ENCODE measurements at regions not wholly inside any gene's neighbourhood (a gene's known extent, or its start where the extent isn't known, plus 50 kb on each side); places are given as distances from the start of the nearest gene placed in this dataset.

DNA sequence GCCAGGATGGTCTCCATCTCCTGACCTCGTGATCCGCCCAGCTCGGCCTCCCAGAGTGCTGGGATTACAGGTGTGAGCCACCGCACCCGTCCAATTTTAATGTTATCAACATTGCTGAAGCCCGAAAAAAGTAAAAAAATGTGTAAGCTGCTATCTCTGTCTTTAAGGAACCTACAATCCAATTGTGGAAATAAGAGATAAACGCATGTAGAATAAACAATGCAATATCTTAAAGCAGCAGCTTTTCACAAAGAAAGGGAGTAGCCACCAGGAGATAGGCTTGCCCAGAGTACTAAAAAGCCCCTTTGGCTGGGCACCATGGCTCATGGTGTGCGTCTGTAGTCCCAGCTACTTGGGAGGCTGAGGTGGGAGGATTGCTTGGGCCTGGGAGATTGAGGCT, 282.9 kb upstream of the LYZL1 start:
- H3K27ac Mint-ChIP-seq (ENCODE audit: unreplicated experiment): no peak overlapping the region
- H3K9me3 Mint-ChIP-seq: peaks cover 8% of the 10 kb centered on the region
- no peak overlapping the region for H3K4me3 Mint-ChIP-seq
- DNase-seq (ENCODE audit: low read depth, low spot score): no peak
- no peaks in the 10 kb centered on the region for H3K27me3 Mint-ChIP-seq (ENCODE audit: low read depth)
- H3K36me3 Mint-ChIP-seq (ENCODE audit: low read depth): no peaks in the 10 kb centered on the region
- peaks cover 18% of the 10 kb centered on the region for H3K4me1 Mint-ChIP-seq
- TF ChIP-seq, protein P1, sequence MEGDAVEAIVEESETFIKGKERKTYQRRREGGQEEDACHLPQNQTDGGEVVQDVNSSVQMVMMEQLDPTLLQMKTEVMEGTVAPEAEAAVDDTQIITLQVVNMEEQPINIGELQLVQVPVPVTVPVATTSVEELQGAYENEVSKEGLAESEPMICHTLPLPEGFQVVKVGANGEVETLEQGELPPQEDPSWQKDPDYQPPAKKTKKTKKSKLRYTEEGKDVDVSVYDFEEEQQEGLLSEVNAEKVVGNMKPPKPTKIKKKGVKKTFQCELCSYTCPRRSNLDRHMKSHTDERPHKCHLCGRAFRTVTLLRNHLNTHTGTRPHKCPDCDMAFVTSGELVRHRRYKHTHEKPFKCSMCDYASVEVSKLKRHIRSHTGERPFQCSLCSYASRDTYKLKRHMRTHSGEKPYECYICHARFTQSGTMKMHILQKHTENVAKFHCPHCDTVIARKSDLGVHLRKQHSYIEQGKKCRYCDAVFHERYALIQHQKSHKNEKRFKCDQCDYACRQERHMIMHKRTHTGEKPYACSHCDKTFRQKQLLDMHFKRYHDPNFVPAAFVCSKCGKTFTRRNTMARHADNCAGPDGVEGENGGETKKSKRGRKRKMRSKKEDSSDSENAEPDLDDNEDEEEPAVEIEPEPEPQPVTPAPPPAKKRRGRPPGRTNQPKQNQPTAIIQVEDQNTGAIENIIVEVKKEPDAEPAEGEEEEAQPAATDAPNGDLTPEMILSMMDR (conservative IDR thresholded peaks at IDR 0.05): no peak

DNA sequence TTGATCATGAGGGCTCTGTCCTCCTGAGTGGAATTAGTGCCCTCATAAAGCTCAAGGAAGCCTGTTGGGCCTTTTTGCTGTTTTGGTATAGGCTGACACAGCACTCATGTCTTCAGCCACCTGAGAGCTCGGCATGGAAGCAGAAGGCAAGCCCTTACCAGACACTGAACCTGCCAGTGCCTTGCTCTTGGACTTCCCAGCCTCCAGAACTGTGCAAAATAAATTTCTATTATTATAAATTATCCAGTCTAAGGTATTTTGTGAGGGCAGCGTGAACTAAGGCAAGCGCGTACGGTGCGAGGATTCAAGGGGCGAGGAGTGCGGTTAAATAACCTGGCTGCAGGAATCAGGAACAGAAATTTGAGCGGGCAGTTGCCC, 281.5 kb upstream of the LYZL1 start:
- DNase-seq (ENCODE audit: low read depth, low spot score): no peak
- Mint-ChIP-seq H3K4me1 (peaks cover 27% of the 10 kb centered on the region), H3K27me3 (ENCODE audit: low read depth) (no peaks in the 10 kb centered on the region), H3K4me3 (no peak overlapping the region), H3K27ac (ENCODE audit: unreplicated experiment) (no peak overlapping the region), H3K36me3 (ENCODE audit: low read depth) (no peaks in the 10 kb centered on the region), H3K9me3 (peaks cover 8% of the 10 kb centered on the region)
- TF ChIP-seq, protein P1 (conservative IDR thresholded peaks at IDR 0.05): no peak

DNA sequence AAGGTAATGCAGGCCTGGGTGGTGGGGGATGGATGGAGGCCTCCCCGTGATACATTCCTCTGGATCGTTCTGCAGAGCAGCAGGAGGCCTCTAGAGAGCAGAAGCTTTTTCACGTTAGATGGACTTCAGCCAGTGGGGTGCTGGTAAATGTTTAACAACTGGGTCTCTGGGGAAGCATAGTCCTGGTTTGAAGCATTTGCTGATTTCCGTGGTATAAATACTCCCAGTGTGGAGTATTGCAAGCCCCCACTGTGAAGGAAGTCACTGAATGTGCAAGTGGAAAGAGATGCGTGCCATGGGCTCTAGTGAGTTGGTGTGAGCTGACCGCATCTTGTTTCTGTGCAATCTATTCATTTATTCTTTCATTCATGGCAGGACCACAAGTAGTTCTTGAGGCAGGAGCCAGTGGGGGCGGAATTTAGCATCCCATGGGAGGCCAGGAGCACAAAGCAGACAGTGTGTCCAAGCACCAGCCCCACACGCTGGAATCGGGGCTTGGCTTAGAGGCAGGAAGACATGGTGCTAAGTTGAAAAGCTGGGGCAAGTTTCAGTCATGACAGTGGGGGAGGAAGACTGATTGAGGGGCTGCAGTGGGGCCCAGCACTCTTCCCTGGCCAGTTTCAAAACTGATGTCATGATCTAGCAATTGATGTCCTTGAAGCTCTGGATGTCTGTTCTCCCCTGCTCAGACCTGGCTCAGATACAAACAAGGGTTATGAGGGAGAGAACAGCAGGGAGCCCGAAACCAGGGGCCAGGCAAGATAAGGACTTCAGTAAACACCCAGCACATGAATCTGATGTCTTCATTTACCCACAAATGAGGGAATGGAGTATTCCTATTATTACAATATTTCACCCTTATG, 280.9 kb upstream of the LYZL1 start:
- TF ChIP-seq, protein P1 (conservative IDR thresholded peaks at IDR 0.05): no peak
- Mint-ChIP-seq H3K36me3 (ENCODE audit: low read depth) (no peaks in the 10 kb centered on the region), H3K9me3 (peaks cover 8% of the 10 kb centered on the region), H3K27me3 (ENCODE audit: low read depth) (no peaks in the 10 kb centered on the region), H3K27ac (ENCODE audit: unreplicated experiment) (peak overlapping the region; percentile 53), H3K4me3 (no peak overlapping the region), H3K4me1 (peaks cover 27% of the 10 kb centered on the region)
- DNase-seq (ENCODE audit: low read depth, low spot score): peak; percentile 6

DNA sequence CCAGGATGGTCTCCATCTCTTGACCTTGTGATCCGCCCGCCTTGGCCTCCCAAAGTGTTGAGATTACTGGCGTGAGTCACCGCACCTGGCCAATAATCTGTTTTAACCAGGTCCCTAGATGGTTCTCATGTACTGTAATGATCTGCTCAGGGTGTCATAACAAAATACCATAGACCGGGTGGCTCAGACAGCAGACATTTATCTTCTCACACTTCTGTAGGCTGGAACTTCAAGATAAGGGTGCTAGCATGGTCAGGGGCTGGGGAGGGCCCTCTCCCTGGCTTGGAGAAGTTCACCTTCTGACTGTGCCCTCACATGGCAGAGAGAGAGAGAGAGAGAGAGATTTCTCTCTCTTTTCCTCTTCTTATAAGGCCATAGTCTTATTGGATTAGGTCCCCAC, 279.4 kb upstream of the LYZL1 start:
- H3K27ac Mint-ChIP-seq (ENCODE audit: unreplicated experiment): no peak overlapping the region
- no peak overlapping the region for H3K4me3 Mint-ChIP-seq
- peaks cover 27% of the 10 kb centered on the region for H3K4me1 Mint-ChIP-seq
- no peaks in the 10 kb centered on the region for H3K36me3 Mint-ChIP-seq (ENCODE audit: low read depth)
- peaks cover 8% of the 10 kb centered on the region for H3K9me3 Mint-ChIP-seq
- H3K27me3 Mint-ChIP-seq (ENCODE audit: low read depth): no peaks in the 10 kb centered on the region
- DNase-seq (ENCODE audit: low read depth, low spot score): no peak
- TF ChIP-seq, protein P1 (conservative IDR thresholded peaks at IDR 0.05): no peak

DNA sequence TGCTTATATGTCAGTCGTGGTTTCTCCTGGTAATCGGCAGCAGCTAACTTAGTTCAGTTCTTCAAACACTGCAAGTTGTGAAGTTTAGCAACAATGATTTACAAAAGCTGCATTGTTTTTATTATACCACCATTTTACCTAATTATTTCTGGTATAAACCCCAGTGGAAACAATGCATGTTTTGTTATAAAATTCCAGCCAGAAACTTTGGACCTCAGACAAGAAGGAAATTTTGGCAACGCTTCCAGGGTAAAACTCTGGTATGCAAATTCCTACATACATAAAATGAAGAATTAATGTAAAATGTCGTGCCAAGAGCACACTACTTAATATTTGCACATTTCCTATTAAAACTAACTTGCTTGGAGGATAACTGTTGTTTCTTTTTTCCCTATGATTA, 277.4 kb upstream of the LYZL1 start:
- H3K4me3 Mint-ChIP-seq: no peak overlapping the region
- no peaks in the 10 kb centered on the region for H3K27me3 Mint-ChIP-seq (ENCODE audit: low read depth)
- TF ChIP-seq, protein P1 (conservative IDR thresholded peaks at IDR 0.05): no peak
- peaks cover 8% of the 10 kb centered on the region for H3K9me3 Mint-ChIP-seq
- no peak for DNase-seq (ENCODE audit: low read depth, low spot score)
- H3K4me1 Mint-ChIP-seq: peaks cover 36% of the 10 kb centered on the region
- H3K27ac Mint-ChIP-seq (ENCODE audit: unreplicated experiment): no peak overlapping the region
- peaks cover 3% of the 10 kb centered on the region for H3K36me3 Mint-ChIP-seq (ENCODE audit: low read depth)

All from neural crest cell (in vitro differentiated cells).